ENCODE measurements at regions not wholly inside any gene's neighbourhood (a gene's known extent, or its start where the extent isn't known, plus 50 kb on each side); places are given as distances from the start of the nearest gene placed in this dataset.
A peak's percentile ranks its signal among the peaks of the same experiment; 100 is the strongest.
"Not testable (repeated sequence)": the region's sequence is repeated elsewhere in the genome, so short reads cannot be mapped to it uniquely, and the experiment has no call there.

DNA sequence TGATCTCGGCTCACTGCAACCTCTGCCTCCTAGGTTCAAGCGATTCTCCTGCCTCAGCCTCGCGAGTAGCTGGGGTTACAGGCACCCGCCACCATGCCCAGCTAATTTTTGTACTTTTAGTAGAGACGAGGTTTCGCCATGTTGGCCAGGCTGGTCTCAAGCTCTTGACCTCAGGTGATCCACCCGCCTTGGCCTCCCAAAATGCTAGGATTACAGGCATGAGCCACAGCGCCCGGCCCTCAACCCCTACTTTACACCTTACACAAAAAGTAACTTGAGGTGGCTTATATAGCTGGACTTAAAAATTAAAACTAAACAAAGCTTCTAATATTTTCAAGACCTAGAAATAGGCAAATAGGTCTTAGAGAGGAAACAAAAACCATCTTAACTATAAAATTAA, 524.0 kb upstream of the FAM174A start:
- not testable (repeated sequence) for DNase-seq

DNA sequence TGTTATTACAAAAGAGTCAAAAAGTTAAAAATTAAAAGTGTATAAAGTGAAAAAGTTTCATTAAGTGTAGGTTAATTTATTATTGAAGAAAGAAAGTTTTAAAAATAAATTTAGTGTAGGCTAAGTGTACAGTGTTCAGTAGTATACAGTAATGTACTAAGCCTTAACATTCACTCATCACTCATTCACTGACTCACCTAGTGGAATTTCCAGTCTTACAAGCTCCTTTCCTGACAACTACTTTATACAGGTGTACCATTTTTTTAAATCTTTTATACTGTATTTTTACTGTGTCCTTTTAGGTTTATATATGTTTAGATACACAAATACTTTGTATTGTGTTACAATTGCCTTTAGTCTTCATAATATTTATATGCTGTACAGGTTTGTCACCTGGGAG, 530.2 kb upstream of the FAM174A start:
- DNase-seq, result no peak

DNA sequence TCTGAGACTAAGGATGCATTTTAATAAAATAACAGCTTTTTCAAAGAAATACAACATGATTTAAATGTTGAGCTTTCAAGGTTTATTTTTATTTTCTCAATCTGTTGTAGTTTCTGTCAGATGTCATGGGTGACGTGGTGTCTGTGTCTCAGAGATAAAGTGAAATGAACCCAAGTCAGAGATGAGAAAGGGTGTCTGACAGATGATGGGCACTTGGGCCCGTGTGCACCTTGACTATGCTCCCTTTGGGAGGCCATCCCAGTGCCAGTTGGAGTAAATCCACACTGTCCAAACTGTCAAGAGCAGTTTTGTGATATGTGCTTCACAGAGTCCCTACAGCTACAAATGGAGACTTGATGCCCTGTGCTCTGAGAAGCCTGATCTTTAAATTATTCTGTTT, 536.9 kb upstream of the FAM174A start:
- DNase-seq, result no peak

DNA sequence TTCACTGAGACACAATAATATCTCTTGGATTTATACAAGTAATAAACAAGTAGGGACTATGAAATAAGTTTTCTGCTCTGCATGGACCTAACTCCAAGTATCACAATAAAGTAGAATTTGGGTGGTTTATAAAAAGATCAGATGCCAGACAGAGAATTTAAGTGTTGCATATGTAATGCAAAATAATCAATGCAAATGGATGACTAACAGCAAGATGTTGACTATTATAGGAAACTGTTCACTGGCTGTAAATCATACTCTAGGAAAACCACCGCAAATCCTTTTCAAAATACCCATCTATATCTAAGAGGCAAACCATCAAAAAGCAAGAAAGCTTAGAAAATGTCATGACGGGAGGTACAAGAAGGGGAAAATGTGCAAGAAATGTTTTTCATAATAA, 539.8 kb upstream of the FAM174A start:
- DNase-seq, result no peak

DNA sequence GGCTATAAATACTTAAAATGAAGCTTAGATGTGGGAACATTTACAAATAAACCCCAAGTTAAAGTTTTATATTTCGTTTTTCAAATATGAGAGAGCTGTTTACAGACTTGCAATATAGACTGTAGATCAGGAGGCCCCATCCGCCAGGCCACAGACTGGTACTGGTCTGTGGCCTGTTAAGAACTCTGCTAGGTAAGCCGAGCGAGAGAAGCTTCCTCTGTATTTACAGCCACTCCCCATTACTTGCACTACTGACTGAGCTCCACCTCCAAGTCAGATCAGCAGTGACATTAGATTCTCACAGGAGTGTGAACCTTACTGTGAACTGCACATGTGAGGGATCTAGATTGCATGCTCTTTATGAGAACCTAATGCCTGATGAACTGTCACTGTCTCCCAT, 561.4 kb upstream of the FAM174A start:
- no peak for DNase-seq

DNA sequence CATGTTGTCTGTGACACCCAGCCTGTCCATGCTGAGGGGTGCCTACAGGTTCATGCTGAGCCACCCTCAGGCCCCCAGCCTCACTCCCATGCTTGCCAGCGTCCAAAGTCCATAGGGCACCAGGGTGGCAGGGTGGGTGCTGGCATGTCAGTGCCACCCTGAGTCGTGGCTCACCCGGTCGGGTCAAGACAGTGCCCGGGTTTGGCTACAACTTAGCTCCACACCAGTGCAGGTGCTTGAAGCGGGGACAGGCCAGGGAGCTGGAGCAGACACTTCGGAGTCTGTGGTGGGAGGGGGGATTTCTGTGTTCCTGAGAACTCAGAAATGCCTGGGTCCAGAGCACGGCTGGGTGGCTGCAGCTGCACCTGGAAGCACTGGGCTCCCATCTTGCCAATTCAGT, 579.2 kb upstream of the FAM174A start:
- no peak for DNase-seq

DNA sequence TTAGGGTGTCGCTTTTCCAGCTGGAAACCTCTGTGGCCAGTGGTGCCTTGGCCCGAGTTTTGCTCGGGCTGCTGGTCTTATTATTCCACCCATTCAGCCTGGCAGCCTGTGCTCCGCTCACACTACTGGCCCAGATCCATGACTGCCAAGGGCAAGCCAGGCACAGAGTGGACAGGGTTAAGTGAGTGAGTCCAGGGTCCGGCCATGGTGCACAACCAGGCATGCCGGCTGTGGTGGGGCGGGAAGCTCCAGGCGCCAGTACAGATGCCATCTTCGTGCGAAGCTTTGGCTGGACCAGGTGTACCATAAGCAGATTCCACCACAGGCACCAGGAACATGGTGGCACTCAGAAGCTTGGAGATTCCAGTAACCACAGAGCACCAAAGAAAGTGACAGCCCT, 580.2 kb upstream of the FAM174A start:
- no peak for DNase-seq

DNA sequence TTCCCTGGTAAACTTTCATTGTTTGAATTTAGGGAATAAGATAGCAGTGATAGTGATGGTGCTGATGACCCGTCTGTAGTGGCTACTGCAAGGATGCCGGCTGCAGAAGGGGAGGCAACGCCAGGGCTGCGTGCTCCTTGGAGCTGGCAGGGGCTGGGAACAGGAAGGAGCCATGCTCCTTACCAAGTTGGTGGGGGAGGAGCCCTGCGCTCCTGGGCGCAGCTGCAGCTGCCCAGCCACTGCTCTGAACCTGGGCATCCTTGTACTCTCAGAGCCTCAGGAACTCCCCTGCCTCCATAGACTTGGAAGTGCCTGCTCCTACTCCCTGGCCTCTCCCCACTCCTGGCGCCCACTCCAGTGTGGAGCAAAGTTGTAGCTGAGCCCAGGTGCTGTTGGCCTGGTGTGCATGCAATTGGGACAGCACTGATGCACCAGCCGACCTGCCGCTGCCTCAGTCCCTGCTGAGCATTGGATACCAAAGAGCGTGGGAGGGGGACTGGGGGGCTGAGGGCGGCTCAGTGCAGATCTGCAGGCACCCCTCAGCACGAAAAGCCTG, 585.1 kb upstream of the FAM174A start:
- DNase-seq, result no peak

DNA sequence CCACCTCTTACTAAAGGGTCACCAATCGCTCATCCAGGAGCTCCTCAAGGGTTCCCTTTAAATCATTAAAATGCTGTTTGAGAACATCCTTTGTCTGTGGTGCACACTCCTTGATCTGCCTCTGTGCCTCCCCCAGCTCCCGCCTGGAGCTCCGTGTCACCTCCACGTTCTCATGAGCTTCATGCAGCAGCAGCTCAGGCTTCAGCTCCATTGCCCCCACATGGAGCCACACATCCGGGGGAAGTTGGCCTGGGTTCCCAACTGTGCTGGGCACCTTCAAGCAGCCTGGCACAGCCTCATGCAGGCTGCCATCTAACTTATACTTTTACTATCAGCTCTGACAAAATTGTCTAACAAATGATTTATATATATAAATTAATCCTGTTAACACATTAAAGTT, 585.8 kb upstream of the FAM174A start:
- no peak for DNase-seq

DNA sequence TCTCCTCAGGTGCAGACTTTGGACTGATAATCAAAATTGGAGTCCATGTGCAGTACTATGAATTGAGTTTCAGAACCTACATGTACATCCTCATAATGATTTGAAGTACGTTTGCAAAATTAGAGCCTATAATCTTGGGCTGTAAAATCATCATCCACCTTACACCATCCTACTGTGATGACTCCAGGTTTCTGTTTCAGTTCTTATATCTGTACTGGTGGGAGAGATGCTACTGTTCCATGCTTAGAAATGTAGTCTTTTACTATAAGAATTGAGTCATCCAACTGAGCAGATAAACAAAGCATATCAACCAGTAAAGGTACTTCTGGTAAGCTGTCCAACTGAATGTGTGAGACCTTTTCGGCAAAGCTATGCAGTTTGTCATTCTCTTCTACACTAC, 586.3 kb upstream of the FAM174A start:
- no peak for DNase-seq

DNA sequence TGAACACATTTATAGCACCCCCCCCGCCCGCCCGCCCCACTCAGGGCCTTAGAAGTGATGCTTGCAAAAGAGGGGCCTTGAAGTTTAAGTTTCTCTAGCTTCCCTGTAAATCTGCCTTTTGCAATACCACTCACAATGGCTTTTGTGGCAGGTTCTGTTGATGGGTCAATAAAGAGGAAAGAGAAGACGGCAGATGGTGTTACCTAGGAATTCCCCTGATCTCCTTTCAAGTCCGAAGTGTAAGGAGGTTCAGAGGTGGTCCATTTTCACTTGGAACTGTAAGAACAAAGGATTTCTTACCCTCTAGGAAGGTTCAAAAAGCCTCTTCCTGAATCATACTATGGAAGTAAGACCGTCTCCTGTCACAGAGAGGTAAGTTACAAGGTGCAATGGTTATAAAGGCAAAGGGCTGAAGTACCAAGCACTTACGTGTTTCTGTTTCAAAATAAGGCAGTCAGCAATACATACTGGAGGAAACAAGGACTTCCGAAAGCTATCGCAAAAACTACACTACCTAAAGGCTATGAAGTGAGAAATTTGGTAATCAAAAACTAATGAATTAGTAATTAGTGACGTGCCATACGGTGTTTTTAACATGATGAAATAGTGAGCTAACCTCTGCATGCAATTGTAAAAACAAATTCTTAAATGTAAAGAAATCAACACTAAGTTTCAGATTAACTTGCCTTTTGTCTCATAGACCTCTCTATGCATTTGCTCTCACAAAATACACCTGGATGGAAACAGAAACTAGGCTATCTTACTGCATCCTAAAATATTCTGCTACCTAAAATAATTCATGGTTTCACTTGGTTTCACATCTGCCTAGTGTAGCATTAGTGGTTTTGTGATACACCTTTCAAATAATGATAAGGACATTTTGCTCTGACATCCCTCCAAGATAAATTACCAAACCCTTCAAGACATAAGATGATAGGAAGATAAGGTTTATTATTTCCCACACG, 589.4 kb upstream of the FAM174A start:
- DNase-seq, result no peak

DNA sequence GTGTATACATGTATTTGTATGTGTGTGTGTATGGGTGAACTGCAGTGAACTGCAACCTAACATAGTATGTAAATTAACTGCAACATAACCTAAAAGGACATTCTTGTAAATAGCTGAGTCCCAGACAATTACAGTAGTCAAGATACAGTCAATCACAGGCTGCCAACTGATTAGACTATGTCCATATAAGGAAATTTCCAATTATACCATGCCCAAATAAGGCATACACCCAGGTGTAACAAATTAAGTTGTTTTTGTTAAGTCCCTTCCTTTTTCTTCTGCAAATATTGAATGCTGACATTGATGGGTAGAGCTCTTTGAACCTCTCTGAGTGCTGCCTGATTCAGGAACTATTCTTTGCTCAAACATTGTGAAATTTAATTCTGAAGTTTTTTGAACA, 594.6 kb upstream of the FAM174A start:
- DNase-seq, result no peak

DNA sequence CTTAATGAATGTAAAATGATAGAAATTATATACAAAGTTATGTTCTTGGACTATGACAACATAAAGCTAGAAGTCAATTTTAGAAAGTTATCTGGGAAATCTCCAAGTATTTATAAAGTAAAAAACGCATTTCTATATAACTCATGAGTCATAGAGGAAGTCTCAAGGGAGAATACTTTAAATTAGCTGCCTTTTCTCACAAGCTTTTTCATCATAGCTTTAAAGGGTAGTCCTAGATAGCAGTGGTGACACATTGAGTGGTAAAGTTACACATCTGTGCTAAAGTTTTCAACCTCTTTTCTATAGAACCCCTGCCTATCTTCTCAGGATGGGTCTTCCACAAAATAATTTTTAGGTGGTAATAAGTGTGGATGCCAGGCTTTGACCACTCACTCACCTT, 598.3 kb upstream of the FAM174A start:
- DNase-seq, result no peak

DNA sequence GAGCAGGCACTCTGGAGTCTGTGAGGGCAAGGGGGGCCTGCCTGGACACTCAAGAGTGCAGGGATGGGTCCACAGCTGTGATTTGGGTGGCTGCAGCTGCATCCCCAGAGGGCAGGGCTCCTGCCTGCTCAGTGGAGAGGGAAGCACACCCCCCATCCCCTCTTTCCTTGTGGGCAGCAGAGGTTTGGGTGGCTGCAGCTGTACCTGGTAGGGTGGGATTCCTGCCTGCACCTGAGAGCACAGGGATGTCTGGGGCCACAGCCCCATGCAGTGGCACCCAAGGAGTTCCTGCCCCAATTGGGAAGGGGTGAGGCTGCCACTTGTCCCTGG, 605.4 kb upstream of the FAM174A start:
- DNase-seq, result no peak

DNA sequence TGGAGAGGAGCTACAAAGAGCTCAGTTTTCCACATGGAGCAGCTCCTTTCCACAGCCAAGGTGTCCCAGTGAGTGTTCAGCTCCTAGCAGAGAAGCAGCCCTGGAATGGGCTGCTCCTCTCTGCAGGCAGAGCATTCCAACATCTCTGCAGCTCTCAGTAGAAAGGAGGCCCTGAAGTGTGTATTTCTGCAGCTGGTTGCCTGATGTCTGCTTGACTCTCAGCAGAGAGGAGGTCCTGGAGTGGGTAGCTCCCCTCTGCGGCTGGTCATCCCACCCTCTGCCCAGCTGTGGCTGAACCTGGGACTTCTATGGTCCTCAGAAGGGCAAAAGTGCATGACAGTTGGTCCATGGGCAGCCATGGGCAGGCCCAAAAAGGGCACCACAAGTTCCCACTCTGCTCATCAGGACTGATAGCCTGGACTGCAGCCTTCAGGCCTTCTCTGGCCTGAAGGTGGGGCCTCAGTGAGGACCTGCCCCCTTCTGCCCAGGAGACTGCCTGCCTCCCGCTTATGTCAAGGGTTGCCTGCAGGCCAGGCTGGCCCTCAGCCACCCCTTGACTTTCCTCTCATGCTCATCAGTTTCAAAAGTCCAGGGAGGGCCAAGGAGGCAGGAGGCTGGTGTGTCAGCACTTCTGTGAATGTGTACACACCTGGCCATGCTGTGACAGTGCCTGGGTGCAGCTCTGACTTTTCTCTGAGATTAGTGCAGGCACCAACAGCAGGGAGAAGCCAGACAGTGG, 605.9 kb upstream of the FAM174A start:
- DNase-seq, result no peak

DNA sequence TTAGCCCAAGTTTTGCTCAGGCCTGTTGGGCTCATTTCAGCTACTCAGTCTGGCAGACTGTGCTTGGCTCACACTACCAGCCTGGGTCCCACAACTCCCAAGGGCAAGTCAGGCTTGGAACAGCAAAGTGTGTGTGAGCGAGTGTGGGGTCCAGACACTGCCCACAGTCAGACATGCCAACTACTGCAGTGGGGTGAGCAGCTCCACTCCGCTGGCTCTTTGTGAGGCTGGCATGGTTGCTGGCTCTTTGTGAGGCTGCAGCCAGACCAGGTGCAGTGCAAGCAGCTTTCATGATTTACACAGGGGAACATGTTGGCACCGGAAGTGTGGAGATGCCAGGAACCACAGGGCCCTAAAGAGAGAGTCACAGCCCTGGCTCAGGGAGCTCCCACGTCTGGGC, 606.7 kb upstream of the FAM174A start:
- DNase-seq, result no peak

DNA sequence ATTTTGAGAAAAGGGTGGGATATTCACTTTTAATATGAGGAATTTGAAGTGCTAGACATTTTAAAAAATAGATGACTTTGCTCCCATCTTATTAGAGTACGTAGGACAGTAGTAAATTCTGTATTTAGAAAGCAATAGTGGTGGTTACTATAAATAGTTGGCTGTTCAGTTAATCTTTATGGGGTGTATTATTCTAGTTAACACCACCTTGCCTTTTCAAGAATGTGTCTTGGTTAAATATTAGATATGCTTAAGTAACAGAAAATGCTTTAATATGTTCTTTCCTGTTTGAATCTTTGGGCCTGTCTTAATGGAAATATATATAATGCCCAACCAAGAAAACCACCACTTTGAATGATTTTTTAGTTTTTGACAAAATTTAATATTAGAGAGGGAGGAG, 608.7 kb upstream of the FAM174A start:
- DNase-seq, result no peak

DNA sequence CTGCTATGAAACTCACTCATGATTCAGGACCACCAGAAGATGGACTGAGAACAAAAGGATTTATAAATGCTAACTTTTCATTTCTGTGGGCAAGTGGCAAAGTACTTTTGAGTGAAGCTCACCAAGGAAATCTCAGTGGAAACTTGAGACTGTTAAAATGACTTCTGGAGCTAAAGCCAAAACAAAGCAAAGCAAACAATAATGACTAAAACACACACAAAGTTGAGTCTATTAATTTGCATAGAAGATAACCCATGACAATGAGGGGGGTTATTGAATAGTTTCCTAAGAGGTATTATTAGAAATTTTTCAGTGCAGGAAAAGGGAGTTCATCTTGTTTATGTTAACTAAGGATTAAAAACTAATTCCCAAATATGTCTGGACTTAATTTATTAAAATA, 612.8 kb upstream of the FAM174A start:
- DNase-seq, result no peak

DNA sequence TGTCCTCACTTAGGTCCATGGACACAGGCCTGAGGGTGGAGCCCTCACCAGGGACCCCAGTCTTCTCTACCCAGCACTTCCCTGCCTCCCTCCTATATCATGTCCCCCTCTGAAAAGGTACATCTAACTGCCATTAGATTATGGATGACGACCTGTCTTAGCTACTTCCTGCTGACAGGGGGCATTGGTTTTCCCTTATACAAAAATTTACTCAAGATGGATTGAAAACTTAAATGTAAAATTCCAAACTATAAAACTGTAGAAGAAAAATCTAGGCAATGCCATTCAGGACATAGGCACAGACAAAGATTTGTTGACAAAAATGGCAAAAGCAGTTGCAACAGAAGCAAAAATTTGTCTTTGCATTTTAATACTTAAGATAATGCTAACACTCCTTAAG, 623.2 kb upstream of the FAM174A start:
- no peak for DNase-seq

DNA sequence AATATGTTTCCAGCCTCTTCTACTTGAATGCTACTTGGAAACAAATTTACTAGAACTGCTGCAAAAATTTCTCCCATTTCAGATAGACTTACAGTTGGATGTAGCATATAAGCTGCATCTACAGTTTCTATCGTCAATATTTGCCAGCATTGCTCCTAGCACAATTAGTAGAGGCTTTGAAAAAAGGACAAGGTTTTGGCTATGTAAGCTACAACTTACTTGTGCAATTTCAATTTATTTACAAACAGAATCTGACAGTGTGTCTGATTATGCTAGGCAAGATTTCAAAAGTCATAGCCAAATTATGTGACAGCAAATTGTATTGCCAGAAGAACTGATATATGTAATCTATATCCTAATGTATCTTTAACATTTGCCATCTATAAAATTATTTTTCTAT, 628.4 kb upstream of the FAM174A start:
- no peak for DNase-seq

DNA sequence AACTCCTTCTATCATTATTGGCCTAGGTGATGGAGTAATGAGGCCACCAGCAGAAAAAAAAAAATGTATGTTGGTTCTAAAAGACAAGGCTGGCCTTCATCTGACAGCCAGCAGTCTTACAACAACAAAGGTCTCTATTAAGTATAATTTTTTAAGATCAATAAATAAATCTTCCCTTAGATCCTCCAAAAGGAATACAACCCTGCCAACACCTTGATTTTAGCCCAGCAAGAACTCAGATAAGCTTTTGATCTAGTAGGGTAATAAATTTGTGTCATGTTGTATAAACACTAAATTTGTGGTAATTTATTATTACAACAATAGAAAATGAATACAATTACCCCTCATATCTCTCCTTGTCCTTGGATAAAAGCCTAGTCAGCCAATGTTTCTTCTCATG, 633.2 kb upstream of the FAM174A start:
- DNase-seq, result no peak

DNA sequence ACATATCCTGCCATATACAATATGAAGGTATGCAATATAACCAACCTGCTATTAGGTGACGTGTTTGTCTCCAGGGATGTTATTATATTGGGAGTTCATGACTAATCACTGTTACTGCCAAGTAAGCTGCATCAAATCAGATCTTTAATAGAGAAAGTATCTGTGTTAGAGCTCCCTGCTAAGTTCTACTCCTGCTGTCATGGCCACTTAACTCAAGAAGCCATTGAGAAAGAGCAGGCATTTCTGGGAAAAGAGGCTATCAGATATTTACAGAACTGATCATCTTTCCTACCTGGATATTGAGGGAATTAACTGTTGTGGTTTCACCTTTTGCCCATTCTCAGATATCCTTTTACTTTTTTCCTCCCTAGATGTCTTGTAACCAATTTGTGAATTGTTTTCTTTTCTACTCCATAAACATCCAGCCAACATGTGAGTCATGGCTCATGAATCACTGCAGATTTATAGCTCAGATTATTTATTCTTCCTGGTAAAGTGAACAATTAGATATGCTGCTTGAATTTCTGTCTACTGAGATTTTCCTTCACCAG, 634.8 kb upstream of the FAM174A start:
- peak; percentile 25 for DNase-seq

DNA sequence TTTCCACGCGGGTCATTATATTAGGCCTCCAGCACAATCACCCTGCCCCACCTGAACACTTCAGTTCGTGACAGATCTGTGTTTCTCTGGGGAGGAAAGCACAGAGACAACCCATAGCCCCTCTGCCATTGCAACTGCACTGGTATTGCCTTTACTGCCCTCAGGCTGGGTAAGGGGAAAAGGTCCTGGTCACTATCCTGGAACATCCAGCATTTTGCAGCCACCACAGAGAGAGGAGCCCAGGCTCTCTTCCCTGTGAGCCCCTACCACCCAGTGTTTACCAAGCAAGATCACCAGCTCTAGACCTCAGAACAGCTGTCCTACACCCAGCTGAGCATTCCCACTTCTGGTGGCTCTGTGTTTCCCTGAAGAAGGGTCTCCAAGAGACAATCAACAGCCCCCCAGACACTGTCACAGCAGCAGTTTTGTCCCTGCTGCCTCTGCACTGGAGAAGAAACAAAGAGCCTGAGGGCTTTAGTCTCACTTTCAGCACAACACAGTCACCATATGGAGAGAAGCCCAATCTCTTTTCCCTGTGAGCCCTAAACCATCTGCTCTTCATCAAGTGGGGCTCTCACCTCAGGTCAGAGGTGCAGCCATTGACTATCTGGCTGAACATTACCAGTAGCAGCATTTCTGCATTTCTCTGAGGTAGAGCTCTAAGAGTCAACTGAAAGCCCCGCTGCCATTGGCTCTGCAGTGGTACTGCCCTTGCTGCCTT, 655.2 kb upstream of the FAM174A start:
- no peak for DNase-seq

Data from SHP77 treated with DMSO at 0.1 percent for 48 hours (cell line).